GM21576 (cell line): ENCODE measurements at regions not wholly inside any gene's neighbourhood (a gene's known extent, or its start where the extent isn't known, plus 50 kb on each side); places are given as distances from the start of the nearest gene placed in this dataset.

ENCODE experiments used
- ATAC-seq: cut with Tn5 transposase; IDR thresholded peaks from one replicate; pipeline ENCODE4 v1.9.1; 2021; ENCODE audit warnings: mild to moderate bottlenecking, moderate library complexity; ENCODE audit not compliant: unreplicated experiment

- no peak for ATAC-seq
Measured at GRCh38 chr10:53749439-53749838, 976.9 kb upstream of the MBL2 start.

GRCh38 chr10:53748319-53748718 lies 975.7 kb upstream of the MBL2 start:
- ATAC-seq: no peak

GRCh38 chr10:53744746-53745145 lies 972.2 kb upstream of the MBL2 start:
- ATAC-seq: no peak

- ATAC-seq: no peak
Measured at GRCh38 chr10:53744176-53744575, 971.6 kb upstream of the MBL2 start.

GRCh38 chr10:53737132-53737531 lies 964.5 kb upstream of the MBL2 start:
- ATAC-seq: no peak

- ATAC-seq: no peak
Measured at GRCh38 chr10:53726921-53727320, 954.3 kb upstream of the MBL2 start.

- ATAC-seq: no peak
Measured at GRCh38 chr10:53724581-53724980, 952.0 kb upstream of the MBL2 start.

GRCh38 chr10:53719658-53720057 lies 947.1 kb upstream of the MBL2 start:
- no peak for ATAC-seq

GRCh38 chr10:53716156-53716555 lies 943.6 kb upstream of the MBL2 start:
- no peak for ATAC-seq

GRCh38 chr10:53713431-53713830 lies 940.8 kb upstream of the MBL2 start:
- no peak for ATAC-seq

GRCh38 chr10:53702489-53702888 lies 929.9 kb upstream of the MBL2 start:
- ATAC-seq: no peak

GRCh38 chr10:53701213-53701612 lies 928.6 kb upstream of the MBL2 start:
- no peak for ATAC-seq

GRCh38 chr10:53700278-53700677 lies 927.7 kb upstream of the MBL2 start:
- no peak for ATAC-seq

- ATAC-seq: no peak
Measured at GRCh38 chr10:53699684-53700083, 927.1 kb upstream of the MBL2 start.

GRCh38 chr10:53699231-53699630 lies 926.6 kb upstream of the MBL2 start:
- ATAC-seq: no peak

GRCh38 chr10:53697038-53697437 lies 924.5 kb upstream of the MBL2 start:
- no peak for ATAC-seq

- no peak for ATAC-seq
Measured at GRCh38 chr10:53690524-53691240, 918.1 kb upstream of the MBL2 start.

- ATAC-seq: no peak
Measured at GRCh38 chr10:53687800-53688199, 915.2 kb upstream of the MBL2 start.

GRCh38 chr10:53682885-53683284 lies 910.3 kb upstream of the MBL2 start:
- ATAC-seq: no peak

GRCh38 chr10:53682458-53682857 lies 909.9 kb upstream of the MBL2 start:
- ATAC-seq: no peak

- ATAC-seq: no peak
Measured at GRCh38 chr10:53679666-53680065, 907.1 kb upstream of the MBL2 start.

- ATAC-seq: no peak
Measured at GRCh38 chr10:53675177-53675576, 902.6 kb upstream of the MBL2 start.

GRCh38 chr10:53667063-53667462 lies 894.5 kb upstream of the MBL2 start:
- no peak for ATAC-seq
